SK-N-SH treated with all-trans-retinoic acid at 6 μM for 48 hours (cell line): ENCODE measurements at regions not wholly inside any gene's neighbourhood (a gene's known extent, or its start where the extent isn't known, plus 50 kb on each side); places are given as distances from the start of the nearest gene placed in this dataset.

Experiments
- ATAC-seq: fragments of 200-7000 bp; cut with Tn5 transposase; 3 replicates; pipeline ENCODE4 v1.9.1; 2020; ENCODE audit warnings: mild to moderate bottlenecking, moderate library complexity
- ARNTL ChIP-seq: fragments of 450-650 bp; formaldehyde crosslinking; IDR thresholded peaks from 2 replicates; pipeline ENCODE4 v1.5.0; 2020; ENCODE audit warnings: low read depth, mild to moderate bottlenecking, moderate library complexity, borderline replicate concordance
- BACH2 ChIP-seq: fragments of 250-450 bp; sonication (Bioruptor Pico); IDR thresholded peaks from 2 replicates; pipeline ENCODE4 v1.9.0; 2021; ENCODE audit warnings: mild to moderate bottlenecking, borderline replicate concordance
- ESRRG ChIP-seq: fragments of 250-450 bp; sonication (Bioruptor Pico); IDR thresholded peaks from 2 replicates; pipeline ENCODE4 v1.6.1; 2021; ENCODE audit warnings: mild to moderate bottlenecking
- GLIS3 ChIP-seq: fragments of 250-450 bp; sonication (Bioruptor Pico); IDR thresholded peaks from 2 replicates; pipeline ENCODE4 v1.5.0; 2020; ENCODE audit warnings: mild to moderate bottlenecking, moderate library complexity
- ISL1 ChIP-seq: fragments of 250-450 bp; sonication (Bioruptor Pico); IDR thresholded peaks from 2 replicates; pipeline ENCODE4 v2.1.2; 2022; ENCODE audit warnings: mild to moderate bottlenecking, moderate library complexity
- OSR1 ChIP-seq: fragments of 250-450 bp; sonication (Bioruptor Pico); IDR thresholded peaks from 2 replicates; pipeline ENCODE4 v1.8.0; 2022; ENCODE audit warnings: moderate library complexity, mild to moderate bottlenecking, inconsistent platforms
- PPARA ChIP-seq: fragments of 250-450 bp; sonication (Bioruptor Pico); IDR thresholded peaks from 2 replicates; pipeline ENCODE4 v1.5.0; 2020; ENCODE audit warnings: mild to moderate bottlenecking, borderline replicate concordance
- RARB ChIP-seq: fragments of 250-450 bp; sonication (Bioruptor Pico); IDR thresholded peaks from 2 replicates; pipeline ENCODE4 v1.8.0; 2021; ENCODE audit warnings: mild to moderate bottlenecking, moderate library complexity
- SNAI2 ChIP-seq: fragments of 250-450 bp; sonication (Bioruptor Pico); IDR thresholded peaks from 2 replicates; pipeline ENCODE4 v1.5.0; 2020; ENCODE audit warnings: mild to moderate bottlenecking, moderate library complexity
- TOX ChIP-seq: fragments of 250-450 bp; sonication (Bioruptor Pico); IDR thresholded peaks from 2 replicates; pipeline ENCODE4 v1.8.0; 2021; ENCODE audit warnings: mild to moderate bottlenecking, moderate library complexity, borderline replicate concordance
- ZC3H10 ChIP-seq: fragments of 250-450 bp; sonication (Bioruptor Pico); IDR thresholded peaks from 2 replicates; pipeline ENCODE4 v1.5.1; 2021; ENCODE audit warnings: mild to moderate bottlenecking, moderate library complexity
- ZFP3 ChIP-seq: fragments of 250-450 bp; sonication (Bioruptor Pico); IDR thresholded peaks from 2 replicates; pipeline ENCODE4 v1.5.0; 2020; ENCODE audit warnings: mild to moderate bottlenecking, moderate library complexity
- ZNF565 ChIP-seq: fragments of 450-650 bp; formaldehyde crosslinking; conservative IDR thresholded peaks from 2 replicates; pipeline ENCODE4 v1.5.0; 2020; ENCODE audit warnings: low read depth, mild to moderate bottlenecking, moderate library complexity
- ZNF70 ChIP-seq: fragments of 450-650 bp; formaldehyde crosslinking; IDR thresholded peaks from 2 replicates; pipeline ENCODE4 v1.5.0; 2020; ENCODE audit warnings: mild to moderate bottlenecking, moderate library complexity
- ZNF8 ChIP-seq: fragments of 450-650 bp; formaldehyde crosslinking; IDR thresholded peaks from 2 replicates; pipeline ENCODE4 v1.5.0; 2020; ENCODE audit warnings: mild to moderate bottlenecking, moderate library complexity
- TF ChIP-seq, protein P1 (sequence below): fragments of 250-450 bp; sonication (Bioruptor Pico); IDR thresholded peaks from 2 replicates; pipeline ENCODE4 v1.5.0; 2020; ENCODE audit warnings: mild to moderate bottlenecking, moderate library complexity
- TF ChIP-seq, protein P2 (sequence below): fragments of 250-450 bp; sonication (Bioruptor Pico); IDR thresholded peaks from 2 replicates; pipeline ENCODE4 v1.5.1; 2020; ENCODE audit warnings: low read depth, mild to moderate bottlenecking, moderate library complexity
- TF ChIP-seq, protein P3 (sequence below): fragments of 250-450 bp; sonication (Bioruptor Pico); IDR thresholded peaks from 2 replicates; pipeline ENCODE4 v1.8.0; 2020; ENCODE audit warnings: mild to moderate bottlenecking, moderate library complexity, borderline replicate concordance
- TF ChIP-seq, protein P4 (sequence below): fragments of 250-450 bp; sonication (Bioruptor Pico); IDR thresholded peaks from 2 replicates; pipeline ENCODE4 v1.8.0; 2021; ENCODE audit warnings: low read depth, mild to moderate bottlenecking, moderate library complexity, borderline replicate concordance
- TF ChIP-seq, protein P5 (sequence below): fragments of 250-450 bp; sonication (Bioruptor Pico); IDR thresholded peaks from 2 replicates; pipeline ENCODE4 v1.5.1; 2021; ENCODE audit warnings: mild to moderate bottlenecking, moderate library complexity

DNA sequence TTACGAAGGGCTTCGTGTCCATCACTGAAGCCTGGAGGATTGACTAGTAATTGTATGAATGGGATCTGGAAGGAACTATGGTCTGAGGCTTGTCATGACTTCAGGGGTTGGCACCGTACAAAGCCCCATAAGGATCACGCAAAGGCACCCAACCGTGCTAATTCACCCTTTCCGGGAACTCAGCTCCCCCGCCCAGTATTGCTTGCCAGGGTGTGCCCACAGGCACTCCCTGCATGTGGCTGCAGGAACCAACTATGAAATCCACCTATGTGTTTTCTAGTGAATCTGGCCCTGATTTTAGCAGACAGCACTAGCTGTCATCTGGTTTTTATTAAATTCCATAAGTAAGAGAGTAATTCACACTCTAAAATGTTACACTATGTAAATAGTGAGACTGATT is 139.2 kb downstream of the TM2D1 start:
- no peak; the same call in 2 of the 3 replicates for ATAC-seq

DNA sequence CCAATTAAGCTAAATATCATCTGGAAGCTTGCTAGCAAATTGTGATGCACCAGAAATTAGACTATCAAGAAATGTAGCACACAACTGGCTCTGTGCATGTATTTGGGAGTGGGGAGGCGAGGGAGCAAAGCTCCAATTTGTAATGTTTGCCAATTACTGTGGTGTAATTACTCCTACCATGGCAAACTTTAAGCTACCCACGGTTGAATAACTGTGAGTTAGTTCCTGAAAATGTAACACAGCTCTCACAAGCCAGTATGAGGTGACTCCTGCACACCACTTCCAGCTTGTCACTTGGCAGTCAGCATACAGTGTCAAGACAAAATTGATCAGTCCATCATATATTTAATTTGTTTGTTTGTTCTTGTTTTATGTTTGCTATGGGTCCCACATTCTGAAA is 141.2 kb downstream of the TM2D1 start:
- ATAC-seq, result no peak
- no peak for TF ChIP-seq BACH2
- TF ChIP-seq, protein P1, sequence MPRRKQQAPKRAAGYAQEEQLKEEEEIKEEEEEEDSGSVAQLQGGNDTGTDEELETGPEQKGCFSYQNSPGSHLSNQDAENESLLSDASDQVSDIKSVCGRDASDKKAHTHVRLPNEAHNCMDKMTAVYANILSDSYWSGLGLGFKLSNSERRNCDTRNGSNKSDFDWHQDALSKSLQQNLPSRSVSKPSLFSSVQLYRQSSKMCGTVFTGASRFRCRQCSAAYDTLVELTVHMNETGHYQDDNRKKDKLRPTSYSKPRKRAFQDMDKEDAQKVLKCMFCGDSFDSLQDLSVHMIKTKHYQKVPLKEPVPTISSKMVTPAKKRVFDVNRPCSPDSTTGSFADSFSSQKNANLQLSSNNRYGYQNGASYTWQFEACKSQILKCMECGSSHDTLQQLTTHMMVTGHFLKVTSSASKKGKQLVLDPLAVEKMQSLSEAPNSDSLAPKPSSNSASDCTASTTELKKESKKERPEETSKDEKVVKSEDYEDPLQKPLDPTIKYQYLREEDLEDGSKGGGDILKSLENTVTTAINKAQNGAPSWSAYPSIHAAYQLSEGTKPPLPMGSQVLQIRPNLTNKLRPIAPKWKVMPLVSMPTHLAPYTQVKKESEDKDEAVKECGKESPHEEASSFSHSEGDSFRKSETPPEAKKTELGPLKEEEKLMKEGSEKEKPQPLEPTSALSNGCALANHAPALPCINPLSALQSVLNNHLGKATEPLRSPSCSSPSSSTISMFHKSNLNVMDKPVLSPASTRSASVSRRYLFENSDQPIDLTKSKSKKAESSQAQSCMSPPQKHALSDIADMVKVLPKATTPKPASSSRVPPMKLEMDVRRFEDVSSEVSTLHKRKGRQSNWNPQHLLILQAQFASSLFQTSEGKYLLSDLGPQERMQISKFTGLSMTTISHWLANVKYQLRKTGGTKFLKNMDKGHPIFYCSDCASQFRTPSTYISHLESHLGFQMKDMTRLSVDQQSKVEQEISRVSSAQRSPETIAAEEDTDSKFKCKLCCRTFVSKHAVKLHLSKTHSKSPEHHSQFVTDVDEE (CRISPR knock-in tag), result no peak
- no peak for TF ChIP-seq ISL1 (CRISPR knock-in tag)
- TF ChIP-seq, protein P2, sequence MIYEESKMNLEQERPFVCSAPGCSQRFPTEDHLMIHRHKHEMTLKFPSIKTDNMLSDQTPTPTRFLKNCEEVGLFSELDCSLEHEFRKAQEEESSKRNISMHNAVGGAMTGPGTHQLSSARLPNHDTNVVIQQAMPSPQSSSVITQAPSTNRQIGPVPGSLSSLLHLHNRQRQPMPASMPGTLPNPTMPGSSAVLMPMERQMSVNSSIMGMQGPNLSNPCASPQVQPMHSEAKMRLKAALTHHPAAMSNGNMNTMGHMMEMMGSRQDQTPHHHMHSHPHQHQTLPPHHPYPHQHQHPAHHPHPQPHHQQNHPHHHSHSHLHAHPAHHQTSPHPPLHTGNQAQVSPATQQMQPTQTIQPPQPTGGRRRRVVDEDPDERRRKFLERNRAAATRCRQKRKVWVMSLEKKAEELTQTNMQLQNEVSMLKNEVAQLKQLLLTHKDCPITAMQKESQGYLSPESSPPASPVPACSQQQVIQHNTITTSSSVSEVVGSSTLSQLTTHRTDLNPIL (CRISPR knock-in tag), result no peak
- no peak for TF ChIP-seq ZNF70
- no peak for TF ChIP-seq ESRRG
- no peak for TF ChIP-seq RARB
- no peak for TF ChIP-seq OSR1 (CRISPR knock-in tag)
- no peak for TF ChIP-seq TOX (CRISPR knock-in tag)

More for the DNA sequence above, 139.2 kb downstream of the TM2D1 start:
- TF ChIP-seq ARNTL (CRISPR knock-in tag), result no peak
- TF ChIP-seq, protein P3, sequence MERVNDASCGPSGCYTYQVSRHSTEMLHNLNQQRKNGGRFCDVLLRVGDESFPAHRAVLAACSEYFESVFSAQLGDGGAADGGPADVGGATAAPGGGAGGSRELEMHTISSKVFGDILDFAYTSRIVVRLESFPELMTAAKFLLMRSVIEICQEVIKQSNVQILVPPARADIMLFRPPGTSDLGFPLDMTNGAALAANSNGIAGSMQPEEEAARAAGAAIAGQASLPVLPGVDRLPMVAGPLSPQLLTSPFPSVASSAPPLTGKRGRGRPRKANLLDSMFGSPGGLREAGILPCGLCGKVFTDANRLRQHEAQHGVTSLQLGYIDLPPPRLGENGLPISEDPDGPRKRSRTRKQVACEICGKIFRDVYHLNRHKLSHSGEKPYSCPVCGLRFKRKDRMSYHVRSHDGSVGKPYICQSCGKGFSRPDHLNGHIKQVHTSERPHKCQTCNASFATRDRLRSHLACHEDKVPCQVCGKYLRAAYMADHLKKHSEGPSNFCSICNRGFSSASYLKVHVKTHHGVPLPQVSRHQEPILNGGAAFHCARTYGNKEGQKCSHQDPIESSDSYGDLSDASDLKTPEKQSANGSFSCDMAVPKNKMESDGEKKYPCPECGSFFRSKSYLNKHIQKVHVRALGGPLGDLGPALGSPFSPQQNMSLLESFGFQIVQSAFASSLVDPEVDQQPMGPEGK, result no peak
- no peak for TF ChIP-seq ZFP3 (CRISPR knock-in tag)
- TF ChIP-seq ZNF565 (CRISPR knock-in tag), result no peak
- no peak for TF ChIP-seq RARB
- TF ChIP-seq OSR1 (CRISPR knock-in tag), result no peak

DNA sequence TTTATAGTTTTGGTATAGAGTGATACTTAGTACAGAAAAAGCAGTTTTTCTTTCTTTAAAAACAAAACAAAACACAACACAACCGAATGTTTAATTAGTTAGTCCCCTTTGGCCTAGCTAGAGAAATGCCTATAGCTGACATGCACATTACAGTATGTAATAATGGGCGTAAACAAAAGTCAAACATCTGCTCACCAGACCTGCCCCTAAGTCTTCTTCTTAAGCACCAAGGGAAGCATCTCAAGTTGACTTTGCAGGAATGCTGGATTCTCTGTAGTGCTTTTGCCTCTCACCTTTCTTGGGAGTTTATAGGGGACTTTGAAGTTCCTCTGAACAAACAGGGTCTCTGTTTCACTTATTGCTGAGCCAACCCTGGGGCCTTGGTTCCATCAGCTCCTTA is 143.7 kb downstream of the TM2D1 start:
- no peak for TF ChIP-seq ZNF70
- TF ChIP-seq ZC3H10 (CRISPR knock-in tag), result no peak
- TF ChIP-seq, protein P4, sequence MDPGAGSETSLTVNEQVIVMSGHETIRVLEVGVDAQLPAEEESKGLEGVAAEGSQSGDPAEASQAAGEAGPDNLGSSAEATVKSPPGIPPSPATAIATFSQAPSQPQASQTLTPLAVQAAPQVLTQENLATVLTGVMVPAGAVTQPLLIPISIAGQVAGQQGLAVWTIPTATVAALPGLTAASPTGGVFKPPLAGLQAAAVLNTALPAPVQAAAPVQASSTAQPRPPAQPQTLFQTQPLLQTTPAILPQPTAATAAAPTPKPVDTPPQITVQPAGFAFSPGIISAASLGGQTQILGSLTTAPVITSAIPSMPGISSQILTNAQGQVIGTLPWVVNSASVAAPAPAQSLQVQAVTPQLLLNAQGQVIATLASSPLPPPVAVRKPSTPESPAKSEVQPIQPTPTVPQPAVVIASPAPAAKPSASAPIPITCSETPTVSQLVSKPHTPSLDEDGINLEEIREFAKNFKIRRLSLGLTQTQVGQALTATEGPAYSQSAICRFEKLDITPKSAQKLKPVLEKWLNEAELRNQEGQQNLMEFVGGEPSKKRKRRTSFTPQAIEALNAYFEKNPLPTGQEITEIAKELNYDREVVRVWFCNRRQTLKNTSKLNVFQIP (CRISPR knock-in tag), result no peak
- no peak for TF ChIP-seq GLIS3 (CRISPR knock-in tag)
- TF ChIP-seq, protein P2 (CRISPR knock-in tag), result no peak
- no peak for TF ChIP-seq ZNF565 (CRISPR knock-in tag)
- no peak for TF ChIP-seq ZNF8
- TF ChIP-seq, protein P1 (CRISPR knock-in tag), result no peak
- TF ChIP-seq SNAI2 (CRISPR knock-in tag), result no peak
- TF ChIP-seq ISL1 (CRISPR knock-in tag), result no peak
- TF ChIP-seq, protein P5, sequence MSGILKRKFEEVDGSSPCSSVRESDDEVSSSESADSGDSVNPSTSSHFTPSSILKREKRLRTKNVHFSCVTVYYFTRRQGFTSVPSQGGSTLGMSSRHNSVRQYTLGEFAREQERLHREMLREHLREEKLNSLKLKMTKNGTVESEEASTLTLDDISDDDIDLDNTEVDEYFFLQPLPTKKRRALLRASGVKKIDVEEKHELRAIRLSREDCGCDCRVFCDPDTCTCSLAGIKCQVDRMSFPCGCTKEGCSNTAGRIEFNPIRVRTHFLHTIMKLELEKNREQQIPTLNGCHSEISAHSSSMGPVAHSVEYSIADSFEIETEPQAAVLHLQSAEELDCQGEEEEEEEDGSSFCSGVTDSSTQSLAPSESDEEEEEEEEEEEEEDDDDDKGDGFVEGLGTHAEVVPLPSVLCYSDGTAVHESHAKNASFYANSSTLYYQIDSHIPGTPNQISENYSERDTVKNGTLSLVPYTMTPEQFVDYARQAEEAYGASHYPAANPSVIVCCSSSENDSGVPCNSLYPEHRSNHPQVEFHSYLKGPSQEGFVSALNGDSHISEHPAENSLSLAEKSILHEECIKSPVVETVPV (CRISPR knock-in tag), result no peak
- TF ChIP-seq PPARA (CRISPR knock-in tag), result no peak

More for the DNA sequence above, 143.7 kb downstream of the TM2D1 start:
- ATAC-seq, result no peak
